Ascending aorta (tissue), 2 donors: ENCODE measurements at regions not wholly inside any gene's neighbourhood (a gene's known extent, or its start where the extent isn't known, plus 50 kb on each side); places are given as distances from the start of the nearest gene placed in this dataset.
"Not testable (repeated sequence)": the region's sequence is repeated elsewhere in the genome, so short reads cannot be mapped to it uniquely, and the experiment has no call there.

Experiments used
- DNase-seq, 2 donors: peaks; one replicate each; pipeline ENCODE4 v3.0.0-alpha.2; 2019; ENCODE audit warnings: low spot score in 2 of 2
- H3K27ac ChIP-seq, 2 donors: fragments of 200-600 bp; sonication (generic); one replicate each; pipeline ENCODE4 v1.5.1; 2016 to 2017; ENCODE audit warnings: mild to moderate bottlenecking in 1 of 2
- H3K27me3 ChIP-seq: fragments of 200-600 bp; sonication (generic); one replicate; pipeline ENCODE4 v1.5.1; 2017
- H3K36me3 ChIP-seq, 2 donors: fragments of 200-600 bp; sonication (generic); one replicate each; pipeline ENCODE4 v1.5.1; 2016
- H3K4me1 ChIP-seq, 2 donors: fragments of 200-600 bp; sonication (generic); one replicate each; pipeline ENCODE4 v1.5.1; 2016 to 2017; ENCODE audit warnings: mild to moderate bottlenecking in 1 of 2
- H3K4me3 ChIP-seq, 2 donors: fragments of 200-600 bp; sonication (generic); one replicate each; pipeline ENCODE4 v1.5.1; 2016 to 2017; ENCODE audit warnings: mild to moderate bottlenecking in 1 of 2
- H3K9me3 ChIP-seq, 2 donors: fragments of 200-600 bp; sonication (generic); one replicate each; pipeline ENCODE4 v1.5.1; 2016
- CTCF ChIP-seq, 3 experiments: fragments of 200-600 bp in 2 of 3; fragments of 450-650 bp in 1 of 3; sonication (generic) in 2 of 3; IDR thresholded peaks; one replicate each; pipeline ENCODE4 v1.5.1; 2016 to 2019; ENCODE audit warnings: antibody characterized with exemption in 3 of 3, mild to moderate bottlenecking in 1 of 3, moderate library complexity in 1 of 3
- intact Hi-C: fragments of 100-400 bp; cut with DNase I; formaldehyde crosslinking; loops from one replicate; pipeline ENCODE4 v1.15.1; 2023

GRCh38 chrX:106284431-106285025 lies 116.4 kb downstream of the PWWP3B start:
- no peak for TF ChIP-seq CTCF (IDR thresholded peaks at IDR 0.05)
- intact Hi-C loops: no loop called here
- no peaks in the 10 kb centered on the region for H3K36me3 ChIP-seq

GRCh38 chrX:106286053-106286650 lies 118.0 kb downstream of the PWWP3B start:
- no peak for DNase-seq
- intact Hi-C loops: no loop called here
- no peaks in the 10 kb centered on the region for H3K27me3 ChIP-seq
- H3K4me3 ChIP-seq: no peak overlapping the region
- H3K27ac ChIP-seq: no peak overlapping the region
- no peaks in the 10 kb centered on the region for H3K9me3 ChIP-seq
- no peaks in the 10 kb centered on the region for H3K4me1 ChIP-seq
- no peak for TF ChIP-seq CTCF (IDR thresholded peaks at IDR 0.05)
- no peaks in the 10 kb centered on the region for H3K36me3 ChIP-seq

More at GRCh38 chrX:106284431-106285025, 116.4 kb downstream of the PWWP3B start:
- no peaks in the 10 kb centered on the region for H3K27me3 ChIP-seq
- no peak overlapping the region for H3K27ac ChIP-seq
- no peak for DNase-seq
- no peaks in the 10 kb centered on the region for H3K4me1 ChIP-seq
- H3K4me3 ChIP-seq: no peak overlapping the region
- H3K9me3 ChIP-seq: no peaks in the 10 kb centered on the region

GRCh38 chrX:106290778-106291177 lies 122.7 kb downstream of the PWWP3B start:
- H3K4me1 ChIP-seq, H3K36me3 ChIP-seq, H3K27me3 ChIP-seq, H3K4me3 ChIP-seq, H3K27ac ChIP-seq, intact Hi-C loops, DNase-seq, H3K9me3 ChIP-seq: not testable (repeated sequence)

GRCh38 chrX:106291779-106292390 lies 123.8 kb downstream of the PWWP3B start:
- H3K27ac ChIP-seq, H3K9me3 ChIP-seq, DNase-seq, H3K27me3 ChIP-seq, H3K4me1 ChIP-seq, H3K36me3 ChIP-seq, intact Hi-C loops, H3K4me3 ChIP-seq: not testable (repeated sequence)

- intact Hi-C loops: no loop called here
- no peaks in the 10 kb centered on the region for H3K36me3 ChIP-seq
- H3K4me3 ChIP-seq: no peak overlapping the region
- H3K4me1 ChIP-seq: no peaks in the 10 kb centered on the region
- no peak for DNase-seq
- no peak for TF ChIP-seq CTCF (IDR thresholded peaks at IDR 0.05)
- H3K9me3 ChIP-seq: no peaks in the 10 kb centered on the region
- no peaks in the 10 kb centered on the region for H3K27me3 ChIP-seq
- no peak overlapping the region for H3K27ac ChIP-seq
Measured at GRCh38 chrX:106300239-106300638, 132.1 kb downstream of the PWWP3B start.

GRCh38 chrX:106300656-106301055 lies 132.6 kb downstream of the PWWP3B start:
- Histone ChIP-seq H3K4me3 (no peak overlapping the region), H3K27me3 (no peaks in the 10 kb centered on the region), H3K4me1 (no peaks in the 10 kb centered on the region), H3K27ac (no peak overlapping the region), H3K36me3 (no peaks in the 10 kb centered on the region), H3K9me3 (no peaks in the 10 kb centered on the region)
- intact Hi-C loops: no loop called here
- TF ChIP-seq CTCF (IDR thresholded peaks at IDR 0.05): no peak
- no peak for DNase-seq
